H9 (cell line): ENCODE measurements at regions not wholly inside any gene's neighbourhood (a gene's known extent, or its start where the extent isn't known, plus 50 kb on each side); places are given as distances from the start of the nearest gene placed in this dataset.
"Not testable (repeated sequence)": the region's sequence is repeated elsewhere in the genome, so short reads cannot be mapped to it uniquely, and the experiment has no call there.

Source experiments
- DNase-seq: peaks from one replicate; pipeline ENCODE4 v3.0.0-alpha.2; 2017
- H2AFZ ChIP-seq: one replicate; pipeline ENCODE4 v1.6.1; 2013; ENCODE audit warnings: mild to moderate bottlenecking, low read length, control low read depth, moderate library complexity
- H2AK5ac ChIP-seq: 2 replicates; pipeline ENCODE4 v1.6.1; 2013; ENCODE audit warnings: low read length, control low read depth, mixed read lengths; ENCODE audit not compliant: insufficient read length
- H2BK120ac ChIP-seq: one replicate; pipeline ENCODE4 v1.6.1; 2013; ENCODE audit warnings: low read depth, mild to moderate bottlenecking, low read length, control low read depth, inconsistent platforms; ENCODE audit not compliant: poor library complexity, severe bottlenecking
- H2BK12ac ChIP-seq: 2 replicates; pipeline ENCODE4 v1.6.1; 2013; ENCODE audit warnings: low read length, control low read depth, mixed read lengths, low read depth; ENCODE audit not compliant: insufficient read length
- H2BK15ac ChIP-seq: 2 replicates; pipeline ENCODE4 v1.6.1; 2013; ENCODE audit warnings: low read depth, low read length, control low read depth
- H2BK20ac ChIP-seq: one replicate; pipeline ENCODE4 v1.6.1; 2013; ENCODE audit warnings: low read depth, mild to moderate bottlenecking, low read length, control low read depth, inconsistent platforms; ENCODE audit not compliant: poor library complexity, severe bottlenecking
- H2BK5ac ChIP-seq: 2 replicates; pipeline ENCODE4 v1.6.1; 2013; ENCODE audit warnings: low read length, control low read depth, mixed read lengths; ENCODE audit not compliant: insufficient read length
- H3K14ac ChIP-seq: 2 replicates; pipeline ENCODE4 v1.6.1; 2013; ENCODE audit warnings: low read length, control low read depth; ENCODE audit not compliant: insufficient read depth
- H3K18ac ChIP-seq: 2 replicates; pipeline ENCODE4 v1.6.1; 2013; ENCODE audit warnings: low read depth, mild to moderate bottlenecking, mixed read lengths, low read length, control low read depth; ENCODE audit not compliant: insufficient read length
- H3K23ac ChIP-seq: 2 replicates; pipeline ENCODE4 v1.6.1; 2013; ENCODE audit warnings: low read length, control low read depth, mixed read lengths, low read depth; ENCODE audit not compliant: insufficient read length
- H3K23me2 ChIP-seq: 2 replicates; pipeline ENCODE4 v1.6.1; 2013; ENCODE audit warnings: low read depth, mild to moderate bottlenecking, mixed read lengths, low read length, control low read depth; ENCODE audit not compliant: insufficient read length, poor library complexity, severe bottlenecking
- H3K27ac ChIP-seq: 2 replicates; pipeline ENCODE4 v1.5.1; 2013; ENCODE audit warnings: low read length, control low read depth, mixed read lengths, low read depth; ENCODE audit not compliant: insufficient read length
- H3K27me3 ChIP-seq: 2 replicates; pipeline ENCODE4 v1.6.1; 2013; ENCODE audit warnings: low read length, control low read depth, inconsistent platforms; ENCODE audit not compliant: insufficient read depth
- H3K4ac ChIP-seq: 2 replicates; pipeline ENCODE4 v1.6.1; 2013; ENCODE audit warnings: low read depth, mild to moderate bottlenecking, control low read depth, inconsistent platforms, low read length, moderate library complexity
- H3K4me1 ChIP-seq: 2 replicates; pipeline ENCODE4 v1.6.1; 2013; ENCODE audit warnings: low read length, control low read depth, inconsistent platforms; ENCODE audit not compliant: insufficient read depth
- H3K4me2 ChIP-seq: 2 replicates; pipeline ENCODE4 v1.6.1; 2013; ENCODE audit warnings: low read length, control low read depth, mixed read lengths; ENCODE audit not compliant: insufficient read length, insufficient read depth
- H3K56ac ChIP-seq: 2 replicates; pipeline ENCODE4 v1.6.1; 2013; ENCODE audit warnings: low read depth, mild to moderate bottlenecking, mixed read lengths, low read length, control low read depth; ENCODE audit not compliant: insufficient read length
- H3K79me1 ChIP-seq: 2 replicates; pipeline ENCODE4 v1.6.1; 2013; ENCODE audit warnings: low read depth, mild to moderate bottlenecking, moderate library complexity, low read length, control low read depth, inconsistent platforms; ENCODE audit not compliant: insufficient read depth, poor library complexity, severe bottlenecking
- H3K79me2 ChIP-seq: 2 replicates; pipeline ENCODE4 v1.6.1; 2013; ENCODE audit warnings: low read length, control low read depth, inconsistent platforms; ENCODE audit not compliant: insufficient read depth
- H3K9ac ChIP-seq: 2 replicates; pipeline ENCODE4 v1.6.1; 2013; ENCODE audit warnings: low read length, control low read depth, mixed read lengths; ENCODE audit not compliant: insufficient read length; ENCODE audit errors: extremely low read depth
- H3K9me3 ChIP-seq: one replicate; pipeline ENCODE4 v1.6.1; 2013; ENCODE audit warnings: low read depth, low read length, inconsistent platforms; ENCODE audit not compliant: control insufficient read depth
- H3T11ph ChIP-seq: one replicate; pipeline ENCODE4 v1.6.1; 2013; ENCODE audit warnings: mild to moderate bottlenecking, low read length, control low read depth, inconsistent platforms
- H4K20me1 ChIP-seq: one replicate; pipeline ENCODE4 v1.6.1; 2013; ENCODE audit not compliant: control insufficient read depth, insufficient read length, insufficient read depth
- H4K5ac ChIP-seq: 2 replicates; pipeline ENCODE4 v1.6.1; 2013; ENCODE audit warnings: low read depth, mild to moderate bottlenecking, mixed read lengths, low read length, control low read depth; ENCODE audit not compliant: insufficient read length
- H4K8ac ChIP-seq: replicated peaks from 2 replicates; pipeline ENCODE4 v1.6.1; 2013; ENCODE audit warnings: low read length, control low read depth, mixed read lengths, low read depth; ENCODE audit not compliant: insufficient read length
- H4K91ac ChIP-seq: 2 replicates; pipeline ENCODE4 v1.6.1; 2013; ENCODE audit warnings: low read depth, mild to moderate bottlenecking, moderate library complexity, mixed read lengths, low read length, control low read depth; ENCODE audit not compliant: insufficient read length
- H3K27ac Mint-ChIP-seq, 3 experiments: 2 replicates in 2 of 3; 3 replicates in 1 of 3; pipeline ENCODE4 v1.8.0; 2020 to 2021; ENCODE audit warnings: mixed read lengths in 3 of 3, mild to moderate bottlenecking in 1 of 3, moderate library complexity in 1 of 3
- H3K27me3 Mint-ChIP-seq: 2 replicates; pipeline ENCODE4 v1.8.0; 2021; ENCODE audit warnings: low read depth, mild to moderate bottlenecking, moderate library complexity, mixed read lengths
- H3K36me3 Mint-ChIP-seq, 3 experiments: 2 replicates in 2 of 3; 3 replicates in 1 of 3; pipeline ENCODE4 v1.8.0; 2020 to 2021; ENCODE audit warnings: low read depth in 3 of 3, mixed read lengths in 3 of 3; ENCODE audit not compliant: insufficient read depth in 1 of 3
- H3K4me1 Mint-ChIP-seq, 2 experiments: 2 replicates each; pipeline ENCODE4 v1.8.0; 2020; ENCODE audit warnings: mixed read lengths in 2 of 2
- H3K4me3 Mint-ChIP-seq, 2 experiments: 2 replicates in 1 of 2; 3 replicates in 1 of 2; pipeline ENCODE4 v1.8.0; 2020 to 2021; ENCODE audit warnings: mild to moderate bottlenecking in 2 of 2, mixed read lengths in 2 of 2, moderate library complexity in 1 of 2
- H3K9me3 Mint-ChIP-seq, 2 experiments: 2 replicates in 1 of 2; 3 replicates in 1 of 2; pipeline ENCODE4 v1.8.0; 2020; ENCODE audit warnings: mild to moderate bottlenecking in 2 of 2, mixed read lengths in 2 of 2, moderate library complexity in 1 of 2
- WGBS: extraction: QIAGEN DNeasy Blood & Tissue Kit; methylation state at CpG from one replicate; pipeline ENCODE4 v1.1.7; 2013; ENCODE audit warnings: missing lambda C conversion rate, low lambda C conversion rate, mixed read lengths; ENCODE audit not compliant: insufficient read length; ENCODE audit errors: extremely low coverage; 5-methylcytosine and 5-hydroxymethylcytosine counted together
- TF ChIP-seq, protein P1 (sequence below): fragments of 200-600 bp; sonication (generic); conservative IDR thresholded peaks from 3 replicates; pipeline ENCODE4 v1.8.0; 2021; ENCODE audit warnings: antibody characterized with exemption, mild to moderate bottlenecking

DNA sequence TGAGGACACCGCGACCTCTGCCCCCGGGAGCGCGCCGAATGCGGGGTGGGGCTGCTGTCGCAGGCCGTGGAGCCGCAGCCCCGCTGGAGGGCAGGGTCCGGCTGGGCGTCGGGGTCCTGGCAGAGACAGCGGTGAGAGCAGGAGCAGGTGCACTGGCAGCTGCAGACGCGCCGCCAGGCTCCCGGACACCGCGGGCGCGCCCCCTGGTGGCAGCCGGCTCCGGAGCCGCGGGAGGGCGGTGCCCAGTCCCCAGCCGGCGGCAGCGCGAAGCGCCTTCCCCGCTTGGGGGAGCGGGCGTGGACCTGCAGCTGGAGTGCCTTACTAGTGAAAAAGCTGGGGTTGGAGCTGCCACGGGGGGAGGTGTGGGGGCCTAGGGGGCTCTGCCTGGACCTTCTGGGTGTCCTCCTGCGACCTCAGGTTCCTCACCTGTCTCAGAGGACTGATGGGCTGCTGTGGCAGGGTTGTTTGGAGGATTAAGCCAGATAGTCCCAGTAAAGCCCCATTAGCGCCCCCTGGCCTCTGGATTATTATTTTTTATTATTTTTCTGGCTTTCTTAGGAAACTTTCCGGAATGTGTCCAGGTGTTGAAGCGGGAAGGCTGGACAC is 274.2 kb downstream of the CCDC74A start:
- not testable (repeated sequence) for H3K27ac ChIP-seq, H4K20me1 ChIP-seq, H3K4ac ChIP-seq, H3K9me3 Mint-ChIP-seq, H2AFZ ChIP-seq, H2BK5ac ChIP-seq, H3K14ac ChIP-seq, H3K23ac ChIP-seq, H3K23me2 ChIP-seq, H4K91ac ChIP-seq, H4K8ac ChIP-seq, H3K36me3 Mint-ChIP-seq, H3K18ac ChIP-seq, H3K4me1 ChIP-seq, H2AK5ac ChIP-seq, H2BK20ac ChIP-seq, H3K9me3 ChIP-seq, H3K4me1 Mint-ChIP-seq, H3K9ac ChIP-seq, H3T11ph ChIP-seq, H3K79me1 ChIP-seq, H3K27ac Mint-ChIP-seq, H3K79me2 ChIP-seq, H2BK120ac ChIP-seq, H3K56ac ChIP-seq, H2BK12ac ChIP-seq, H3K27me3 ChIP-seq, H4K5ac ChIP-seq, H2BK15ac ChIP-seq
- TF ChIP-seq, protein P1, sequence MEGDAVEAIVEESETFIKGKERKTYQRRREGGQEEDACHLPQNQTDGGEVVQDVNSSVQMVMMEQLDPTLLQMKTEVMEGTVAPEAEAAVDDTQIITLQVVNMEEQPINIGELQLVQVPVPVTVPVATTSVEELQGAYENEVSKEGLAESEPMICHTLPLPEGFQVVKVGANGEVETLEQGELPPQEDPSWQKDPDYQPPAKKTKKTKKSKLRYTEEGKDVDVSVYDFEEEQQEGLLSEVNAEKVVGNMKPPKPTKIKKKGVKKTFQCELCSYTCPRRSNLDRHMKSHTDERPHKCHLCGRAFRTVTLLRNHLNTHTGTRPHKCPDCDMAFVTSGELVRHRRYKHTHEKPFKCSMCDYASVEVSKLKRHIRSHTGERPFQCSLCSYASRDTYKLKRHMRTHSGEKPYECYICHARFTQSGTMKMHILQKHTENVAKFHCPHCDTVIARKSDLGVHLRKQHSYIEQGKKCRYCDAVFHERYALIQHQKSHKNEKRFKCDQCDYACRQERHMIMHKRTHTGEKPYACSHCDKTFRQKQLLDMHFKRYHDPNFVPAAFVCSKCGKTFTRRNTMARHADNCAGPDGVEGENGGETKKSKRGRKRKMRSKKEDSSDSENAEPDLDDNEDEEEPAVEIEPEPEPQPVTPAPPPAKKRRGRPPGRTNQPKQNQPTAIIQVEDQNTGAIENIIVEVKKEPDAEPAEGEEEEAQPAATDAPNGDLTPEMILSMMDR: peak; percentile 80
- Mint-ChIP-seq H3K27me3 (peaks cover 30% of the 10 kb centered on the region), H3K4me3 (peak overlapping the region; percentile 75 to 85)
- peak; percentile 85 for DNase-seq
- H3K4me2 ChIP-seq: peak overlapping the region; percentile 66
- no CpG with 5 or more reads among the region's 41 CpGs for WGBS

DNA sequence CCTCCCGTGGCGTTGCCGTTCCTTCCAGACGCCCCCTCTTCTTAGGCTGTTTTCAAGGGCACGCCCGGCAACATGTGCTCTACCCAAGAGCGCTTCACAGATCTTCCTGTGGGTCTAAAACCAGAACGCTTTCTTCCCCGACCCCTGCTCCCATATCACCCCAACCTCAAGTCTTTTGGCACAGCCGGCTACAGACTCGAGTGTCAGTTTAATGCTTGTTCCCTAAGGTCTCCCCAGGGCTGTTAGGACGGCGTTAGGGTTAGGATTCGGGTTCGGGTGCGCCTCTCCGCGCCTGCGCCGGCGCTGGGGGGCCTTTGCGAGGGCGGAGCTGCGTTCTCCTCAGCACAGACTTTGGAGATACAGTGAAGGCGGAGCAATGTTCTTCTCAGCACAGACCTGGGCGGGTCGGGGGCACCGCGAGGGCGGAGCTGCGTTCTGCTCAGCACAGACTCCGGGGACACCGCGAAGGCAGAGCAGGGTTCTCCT is 274.7 kb downstream of the CCDC74A start:
- H3K27ac Mint-ChIP-seq, H4K91ac ChIP-seq, H3K79me1 ChIP-seq, H2BK20ac ChIP-seq, H3K27ac ChIP-seq, H3K56ac ChIP-seq, H3K9ac ChIP-seq, H3K27me3 ChIP-seq, H3K14ac ChIP-seq, H3K4me1 ChIP-seq, H3K9me3 Mint-ChIP-seq, H3K79me2 ChIP-seq, H3K4ac ChIP-seq, H3K9me3 ChIP-seq, H3K18ac ChIP-seq, H2BK15ac ChIP-seq, H3T11ph ChIP-seq, H4K20me1 ChIP-seq, H3K4me1 Mint-ChIP-seq, H2BK5ac ChIP-seq, H3K36me3 Mint-ChIP-seq, H4K8ac ChIP-seq, H2BK120ac ChIP-seq, H3K23ac ChIP-seq, H4K5ac ChIP-seq, H2AK5ac ChIP-seq, H2AFZ ChIP-seq, H2BK12ac ChIP-seq, H3K23me2 ChIP-seq: not testable (repeated sequence)
- peak overlapping the region; percentile 66 for H3K4me2 ChIP-seq
- Mint-ChIP-seq H3K4me3 (peak overlapping the region; percentile 75 to 85), H3K27me3 (peaks cover 30% of the 10 kb centered on the region)
- WGBS: no CpG with 5 or more reads among the region's 34 CpGs
- DNase-seq: peak; percentile 86
